GM21576 (cell line): ENCODE measurements at regions not wholly inside any gene's neighbourhood (a gene's known extent, or its start where the extent isn't known, plus 50 kb on each side); places are given as distances from the start of the nearest gene placed in this dataset.
A peak's percentile ranks its signal among the peaks of the same experiment; 100 is the strongest.

Experiments
- ATAC-seq: cut with Tn5 transposase; IDR thresholded peaks from one replicate; pipeline ENCODE4 v1.9.1; 2021; ENCODE audit warnings: mild to moderate bottlenecking, moderate library complexity; ENCODE audit not compliant: unreplicated experiment

GRCh38 chr1:219405531-219406331 lies 207.2 kb downstream of the ZC3H11B start:
- no peak for ATAC-seq

- ATAC-seq = no peak
These were observed 208.3 kb downstream of the ZC3H11B start for GRCh38 chr1:219404629-219405028.

GRCh38 chr1:219402925-219403324 lies 210.0 kb downstream of the ZC3H11B start:
- ATAC-seq = no peak

DNA sequence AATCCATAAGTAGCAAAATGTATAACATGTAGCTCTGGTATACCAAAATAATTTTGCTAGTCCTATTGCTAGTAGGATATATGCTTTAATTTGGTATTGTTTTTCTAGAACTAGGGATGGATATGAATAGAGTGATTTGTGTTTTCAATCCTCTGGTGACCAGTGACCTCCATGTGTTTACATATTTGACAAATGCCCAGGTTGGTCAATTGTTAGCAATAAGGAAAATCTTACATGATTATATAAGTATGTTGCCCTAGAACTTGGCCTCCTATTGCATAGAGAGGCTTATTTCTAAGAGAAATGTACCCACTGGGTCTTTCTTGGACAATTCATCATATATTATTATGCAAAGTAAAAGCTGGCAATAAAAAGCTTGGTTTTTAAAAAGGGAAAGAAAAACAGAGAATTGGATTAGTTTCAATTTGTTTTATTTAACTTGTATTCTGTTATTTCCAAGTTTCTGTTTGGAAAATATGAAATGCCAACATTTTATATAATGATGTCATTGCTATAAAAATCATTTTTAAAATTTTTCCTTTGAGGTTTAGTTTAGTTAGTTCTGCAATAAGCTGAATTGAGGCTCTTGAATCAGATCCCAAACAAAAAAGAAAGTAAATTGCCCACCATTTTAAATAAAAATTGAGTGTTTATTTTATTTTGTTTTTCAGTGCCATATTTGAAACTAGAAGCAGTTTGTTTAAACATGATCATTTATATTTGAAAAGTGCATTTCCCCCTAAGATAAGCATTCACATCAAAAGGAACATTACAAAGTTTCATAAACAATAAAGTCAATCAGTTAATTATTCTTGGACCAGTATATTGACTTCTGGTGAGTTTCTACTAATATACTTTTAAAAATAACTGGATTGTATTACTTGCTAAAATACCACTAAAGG lies 210.9 kb downstream of the ZC3H11B start:
- ATAC-seq = no peak

DNA sequence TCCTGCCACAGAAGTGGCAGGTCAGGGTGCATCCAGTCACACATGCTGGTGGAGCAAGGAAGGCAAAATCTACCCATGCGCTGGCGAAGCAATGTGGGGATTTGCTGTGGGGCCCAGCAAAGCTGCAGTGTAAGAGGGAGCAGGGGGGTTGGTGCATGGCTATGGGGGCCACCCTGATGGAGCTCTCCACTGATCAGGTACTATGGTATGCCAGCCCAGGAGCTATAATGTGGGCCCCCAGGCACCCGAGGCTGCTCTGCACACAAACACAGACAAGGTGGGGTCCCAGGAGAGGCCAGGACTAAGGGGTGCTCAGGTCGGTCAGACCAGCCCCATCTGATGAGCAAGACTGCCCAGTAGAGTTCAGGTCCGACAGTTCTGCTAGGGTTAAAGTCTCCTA lies 213.5 kb downstream of the ZC3H11B start:
- ATAC-seq = no peak

GRCh38 chr1:219398815-219399396 lies 214.0 kb downstream of the ZC3H11B start:
- no peak for ATAC-seq

- no peak for ATAC-seq
These were observed 215.4 kb downstream of the ZC3H11B start for GRCh38 chr1:219397511-219397910.

GRCh38 chr1:219391297-219391696 lies 217.6 kb downstream of the LYPLAL1 start:
- ATAC-seq = no peak

DNA sequence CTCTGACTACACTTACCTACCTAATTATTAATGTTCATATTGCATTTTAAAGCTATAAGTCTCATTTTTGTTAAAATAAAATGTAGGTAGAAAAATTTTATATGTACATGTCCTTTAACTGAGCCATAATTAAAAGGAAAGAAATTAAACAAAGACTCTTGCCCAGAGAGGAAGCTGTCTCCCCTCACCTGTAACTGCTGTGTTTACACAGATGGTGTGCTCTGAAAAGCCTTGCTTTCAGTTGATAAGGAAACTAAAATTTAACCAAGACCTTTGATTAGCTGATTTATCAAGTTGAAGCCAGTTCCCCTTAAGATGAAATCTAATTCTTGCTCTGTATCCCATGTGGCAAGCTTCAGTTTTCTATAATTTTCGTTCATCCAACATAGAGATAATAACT lies 213.5 kb downstream of the LYPLAL1 start:
- ATAC-seq = no peak

- ATAC-seq = peak; percentile 97
These were observed 212.2 kb downstream of the LYPLAL1 start for GRCh38 chr1:219385787-219386427.

- ATAC-seq = no peak
These were observed 209.6 kb downstream of the LYPLAL1 start for GRCh38 chr1:219383281-219383680.

GRCh38 chr1:219381396-219381795 lies 207.7 kb downstream of the LYPLAL1 start:
- ATAC-seq = no peak

DNA sequence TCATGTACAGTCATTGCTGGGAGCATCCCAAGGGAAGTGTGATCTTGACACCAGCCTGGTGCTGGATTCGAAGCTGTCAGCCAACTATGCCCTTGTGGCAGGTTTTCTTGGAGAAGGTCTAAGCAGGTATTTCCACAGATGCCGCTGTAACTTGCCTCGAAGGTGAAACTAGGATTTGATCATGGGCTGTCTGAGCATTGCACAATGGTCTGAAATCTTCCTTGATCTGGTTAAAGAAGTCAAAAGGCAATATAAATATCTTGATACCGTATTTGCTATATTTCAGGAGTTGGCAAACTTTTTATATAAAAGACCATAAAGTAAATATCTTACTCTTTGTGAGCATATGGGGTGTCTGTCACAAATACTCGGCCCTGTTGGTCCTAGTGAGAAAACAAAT lies 206.8 kb downstream of the LYPLAL1 start:
- no peak for ATAC-seq

GRCh38 chr1:219379691-219380090 lies 206.0 kb downstream of the LYPLAL1 start:
- ATAC-seq = no peak

- ATAC-seq = no peak
These were observed 201.0 kb downstream of the LYPLAL1 start for GRCh38 chr1:219374636-219375035.

DNA sequence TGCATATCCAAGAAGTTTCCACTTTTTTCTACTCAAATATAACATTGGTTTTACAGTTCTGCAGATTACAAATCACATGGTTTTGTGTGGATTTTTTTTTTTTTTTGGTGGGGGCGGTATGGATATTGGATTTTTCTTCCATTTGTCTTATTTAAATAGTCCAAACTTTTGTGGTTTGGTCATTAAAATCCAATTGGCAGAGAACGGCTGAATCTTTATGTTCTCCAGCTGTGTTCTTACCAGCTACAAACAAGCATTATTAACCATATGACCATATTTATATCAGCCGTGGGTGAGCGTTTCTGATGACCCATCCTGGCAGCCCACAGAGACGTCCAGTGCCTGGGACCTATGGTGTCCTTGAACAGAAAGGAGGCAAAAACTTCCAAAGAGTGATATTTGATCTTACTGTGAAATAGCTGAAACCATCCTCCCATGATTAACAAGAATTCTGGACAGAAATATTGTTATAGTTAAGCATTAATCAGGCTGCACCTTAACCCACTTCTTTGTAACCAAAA lies 200.4 kb downstream of the LYPLAL1 start:
- no peak for ATAC-seq

DNA sequence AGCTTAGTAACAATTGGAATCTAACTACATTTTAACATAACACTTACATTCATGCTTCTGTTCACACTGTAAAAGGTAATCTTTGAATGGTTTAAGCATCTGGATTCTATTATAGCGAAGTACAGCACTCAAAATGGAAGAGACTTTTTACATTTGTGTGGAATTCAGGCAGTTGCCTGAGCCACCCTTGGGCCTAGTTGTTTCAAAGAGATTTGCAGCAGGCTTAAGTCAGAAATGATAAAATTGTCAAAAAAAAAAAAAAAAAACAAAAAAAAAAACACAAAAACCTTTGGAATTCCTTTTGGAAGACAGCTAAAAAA lies 199.9 kb downstream of the LYPLAL1 start:
- no peak for ATAC-seq

GRCh38 chr1:219372916-219373615 lies 199.4 kb downstream of the LYPLAL1 start:
- ATAC-seq = no peak

DNA sequence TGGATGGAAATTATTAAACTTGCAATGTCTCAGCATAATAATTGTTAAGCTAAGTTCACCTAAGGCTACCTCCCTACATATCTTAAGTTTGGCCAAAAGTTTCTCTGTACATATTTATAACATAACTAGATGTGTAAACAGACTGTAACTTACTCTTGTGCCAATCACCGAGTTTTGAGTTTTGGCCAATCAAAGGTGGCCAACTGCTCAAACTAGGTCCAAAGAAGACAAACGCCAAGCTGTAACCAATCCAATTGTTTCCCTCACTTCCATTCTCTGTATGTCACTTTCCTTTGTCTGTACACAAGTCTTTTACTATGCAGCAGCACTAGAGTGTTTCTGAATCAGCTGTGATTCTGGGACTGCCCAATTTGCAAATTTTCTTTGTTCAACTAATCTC lies 197.8 kb downstream of the LYPLAL1 start:
- no peak for ATAC-seq

DNA sequence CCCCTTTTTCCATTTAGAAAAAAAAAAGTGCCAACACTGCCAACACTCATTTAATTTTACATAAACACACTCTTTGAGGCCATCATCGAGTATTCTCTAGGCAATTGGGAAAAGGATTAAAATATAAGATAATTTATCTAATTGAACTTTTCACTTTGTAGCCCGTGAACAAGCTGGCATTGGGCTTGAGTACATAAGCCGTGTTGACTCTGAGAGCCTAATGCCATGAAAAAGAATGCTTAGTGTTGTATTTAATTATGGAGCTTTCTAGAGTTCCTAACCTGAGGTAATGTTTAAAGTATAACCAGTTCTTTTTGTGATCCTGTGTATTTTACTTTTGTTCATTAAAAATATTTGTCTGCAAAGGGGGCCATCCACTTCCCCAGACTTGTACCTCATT lies 193.8 kb downstream of the LYPLAL1 start:
- no peak for ATAC-seq
